OCI-LY1 (cell line): ENCODE measurements at regions not wholly inside any gene's neighbourhood (a gene's known extent, or its start where the extent isn't known, plus 50 kb on each side); places are given as distances from the start of the nearest gene placed in this dataset.

Source experiments
- H2AFZ ChIP-seq: fragments of 200-600 bp; sonication (generic), shearing (Covaris generic); 2 replicates; pipeline ENCODE4 v1.6.0; 2014; ENCODE audit warnings: antibody characterized with exemption, mild to moderate bottlenecking, low read length
- H3F3A ChIP-seq: fragments of 200-600 bp; sonication (generic), shearing (Covaris generic); 2 replicates; pipeline ENCODE4 v1.6.0; 2014; ENCODE audit warnings: mild to moderate bottlenecking, antibody characterized with exemption, low read length, moderate library complexity; ENCODE audit not compliant: insufficient read depth
- H3K27ac ChIP-seq: fragments of 200-600 bp; sonication (generic); 2 replicates; pipeline ENCODE4 v1.5.1; 2014; ENCODE audit warnings: low read length, mixed run types, mild to moderate bottlenecking, low read depth; ENCODE audit not compliant: poor library complexity, severe bottlenecking
- H3K27me3 ChIP-seq: fragments of 200-600 bp; sonication (generic); 2 replicates; pipeline ENCODE4 v1.6.0; 2014; ENCODE audit warnings: antibody characterized with exemption, mild to moderate bottlenecking, low read length, moderate library complexity; ENCODE audit not compliant: insufficient read depth
- H3K36me3 ChIP-seq: fragments of 200-600 bp; sonication (generic); 2 replicates; pipeline ENCODE4 v1.6.1; 2014; ENCODE audit warnings: mild to moderate bottlenecking, antibody characterized with exemption, low read length, moderate library complexity, mixed read lengths; ENCODE audit not compliant: insufficient read depth
- H3K4me1 ChIP-seq: fragments of 200-600 bp; sonication (generic); 2 replicates; pipeline ENCODE4 v1.5.1; 2014; ENCODE audit warnings: mild to moderate bottlenecking, low read length, moderate library complexity; ENCODE audit not compliant: insufficient read depth, severe bottlenecking
- H3K4me2 ChIP-seq: fragments of 200-600 bp; sonication (generic), shearing (Covaris generic); 2 replicates; pipeline ENCODE4 v1.6.1; 2014; ENCODE audit warnings: low read length
- H3K4me3 ChIP-seq: fragments of 200-600 bp; sonication (generic); 2 replicates; pipeline ENCODE4 v1.5.1; 2014; ENCODE audit warnings: low read length, low read depth, mild to moderate bottlenecking, mixed read lengths; ENCODE audit not compliant: poor library complexity, severe bottlenecking
- H3K79me2 ChIP-seq: fragments of 200-600 bp; shearing (Covaris generic); 2 replicates; pipeline ENCODE4 v1.6.1; 2016; ENCODE audit warnings: mixed run types, low read length, mixed read lengths; ENCODE audit not compliant: insufficient read depth
- H3K9ac ChIP-seq: fragments of 200-600 bp; sonication (generic), shearing (Covaris generic); 2 replicates; pipeline ENCODE4 v1.6.1; 2014; ENCODE audit warnings: mild to moderate bottlenecking, low read length, mixed read lengths
- H3K9me2 ChIP-seq: fragments of 200-600 bp; sonication (generic), shearing (Covaris generic); 2 replicates; pipeline ENCODE4 v1.6.1; 2014; ENCODE audit warnings: low read depth, mild to moderate bottlenecking, low read length, mixed read lengths
- H3K9me3 ChIP-seq: fragments of 200-600 bp; shearing (Covaris generic); 2 replicates; pipeline ENCODE4 v1.6.1; 2014; ENCODE audit warnings: low read length, mixed read lengths
- H4K20me1 ChIP-seq: fragments of 200-600 bp; sonication (generic), shearing (Covaris generic); 2 replicates; pipeline ENCODE4 v1.6.0; 2016; ENCODE audit warnings: mild to moderate bottlenecking, low read length; ENCODE audit not compliant: insufficient read depth
- EZH2 ChIP-seq: fragments of 200-600 bp; sonication (generic), shearing (Covaris generic); IDR thresholded peaks from 2 replicates; pipeline ENCODE4 v1.8.0; 2017; ENCODE audit warnings: borderline replicate concordance, mixed run types, mild to moderate bottlenecking, antibody characterized with exemption, low read length, moderate library complexity, mixed read lengths
- TF ChIP-seq, protein P1 (sequence below): fragments of 200-600 bp; sonication (generic), shearing (Covaris generic); IDR thresholded peaks from 2 replicates; pipeline ENCODE4 v1.5.1; 2017; ENCODE audit warnings: mild to moderate bottlenecking, antibody characterized with exemption, low read length, moderate library complexity, mixed read lengths

DNA sequence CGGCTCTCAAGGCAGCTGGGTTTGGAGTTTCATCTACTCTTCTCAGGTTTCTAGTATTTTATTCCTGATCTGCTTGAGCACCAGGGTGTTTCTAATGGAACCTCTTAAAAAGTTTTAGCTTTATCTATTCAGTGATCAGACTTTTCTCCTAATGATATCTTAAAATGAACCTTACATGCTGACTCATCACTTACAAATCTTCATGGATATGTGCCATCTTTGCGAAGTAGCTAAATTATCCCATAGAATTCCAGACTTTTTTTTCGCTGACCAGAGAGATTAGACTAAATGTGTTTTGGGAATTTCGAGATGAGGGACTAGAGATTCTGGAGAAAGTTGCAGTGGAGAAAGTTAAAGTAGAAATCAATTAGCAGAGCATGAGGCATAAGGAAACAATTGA is 401.0 kb downstream of the GRB14 start:
- Histone ChIP-seq H3K27ac (no peak overlapping the region), H3K9me3 (no peaks in the 10 kb centered on the region)
- TF ChIP-seq, protein P1, sequence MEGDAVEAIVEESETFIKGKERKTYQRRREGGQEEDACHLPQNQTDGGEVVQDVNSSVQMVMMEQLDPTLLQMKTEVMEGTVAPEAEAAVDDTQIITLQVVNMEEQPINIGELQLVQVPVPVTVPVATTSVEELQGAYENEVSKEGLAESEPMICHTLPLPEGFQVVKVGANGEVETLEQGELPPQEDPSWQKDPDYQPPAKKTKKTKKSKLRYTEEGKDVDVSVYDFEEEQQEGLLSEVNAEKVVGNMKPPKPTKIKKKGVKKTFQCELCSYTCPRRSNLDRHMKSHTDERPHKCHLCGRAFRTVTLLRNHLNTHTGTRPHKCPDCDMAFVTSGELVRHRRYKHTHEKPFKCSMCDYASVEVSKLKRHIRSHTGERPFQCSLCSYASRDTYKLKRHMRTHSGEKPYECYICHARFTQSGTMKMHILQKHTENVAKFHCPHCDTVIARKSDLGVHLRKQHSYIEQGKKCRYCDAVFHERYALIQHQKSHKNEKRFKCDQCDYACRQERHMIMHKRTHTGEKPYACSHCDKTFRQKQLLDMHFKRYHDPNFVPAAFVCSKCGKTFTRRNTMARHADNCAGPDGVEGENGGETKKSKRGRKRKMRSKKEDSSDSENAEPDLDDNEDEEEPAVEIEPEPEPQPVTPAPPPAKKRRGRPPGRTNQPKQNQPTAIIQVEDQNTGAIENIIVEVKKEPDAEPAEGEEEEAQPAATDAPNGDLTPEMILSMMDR = no peak
- TF ChIP-seq EZH2 = no peak

GRCh38 chr2:164213916-164214315 is 407.4 kb downstream of the GRB14 start:
- Histone ChIP-seq H3K27me3 (no peaks in the 10 kb centered on the region), H3K4me2 (no peak overlapping the region), H2AFZ (no peak overlapping the region), H3K9ac (no peak overlapping the region), H4K20me1 (no peaks in the 10 kb centered on the region), H3K4me1 (no peaks in the 10 kb centered on the region), H3K9me2 (no peaks in the 10 kb centered on the region), H3K27ac (no peak overlapping the region), H3K79me2 (no peaks in the 10 kb centered on the region), H3K4me3 (no peak overlapping the region), H3F3A (no peaks in the 10 kb centered on the region), H3K36me3 (no peaks in the 10 kb centered on the region), H3K9me3 (no peaks in the 10 kb centered on the region)
- TF ChIP-seq, protein P1 = no peak
- TF ChIP-seq EZH2 = no peak

More for the DNA sequence above, 401.0 kb downstream of the GRB14 start:
- Histone ChIP-seq H3K4me1 (no peaks in the 10 kb centered on the region), H2AFZ (no peak overlapping the region), H3K27me3 (no peaks in the 10 kb centered on the region), H3K9ac (no peak overlapping the region), H3K4me2 (no peak overlapping the region), H3K4me3 (no peak overlapping the region), H3K36me3 (no peaks in the 10 kb centered on the region), H3K79me2 (no peaks in the 10 kb centered on the region), H4K20me1 (no peaks in the 10 kb centered on the region), H3K9me2 (no peaks in the 10 kb centered on the region), H3F3A (no peaks in the 10 kb centered on the region)

- Histone ChIP-seq H3K4me3 (no peak overlapping the region), H4K20me1 (no peaks in the 10 kb centered on the region), H3K9me3 (no peaks in the 10 kb centered on the region), H3F3A (no peaks in the 10 kb centered on the region), H3K27me3 (no peaks in the 10 kb centered on the region), H2AFZ (no peak overlapping the region), H3K36me3 (no peaks in the 10 kb centered on the region), H3K4me1 (no peaks in the 10 kb centered on the region), H3K9ac (no peak overlapping the region), H3K79me2 (no peaks in the 10 kb centered on the region), H3K27ac (no peak overlapping the region), H3K4me2 (no peak overlapping the region), H3K9me2 (no peaks in the 10 kb centered on the region)
- TF ChIP-seq, protein P1 = no peak
- no peak for TF ChIP-seq EZH2
Measured at GRCh38 chr2:164205347-164205746, 415.9 kb downstream of the GRB14 start.
